ENCODE measurements at regions not wholly inside any gene's neighbourhood (a gene's known extent, or its start where the extent isn't known, plus 50 kb on each side); places are given as distances from the start of the nearest gene placed in this dataset.

- in situ Hi-C loops (cut with HindIII; ENCODE audit: low pct_unique_long_range_greater_than_20kb, low sequenced_read_pairs) = no loop called here
- DNase-seq (ENCODE audit: low read depth, low spot score) = no peak
These were observed 460.8 kb downstream of the TBC1D4 start for GRCh38 chr13:75021151-75021550.

DNA sequence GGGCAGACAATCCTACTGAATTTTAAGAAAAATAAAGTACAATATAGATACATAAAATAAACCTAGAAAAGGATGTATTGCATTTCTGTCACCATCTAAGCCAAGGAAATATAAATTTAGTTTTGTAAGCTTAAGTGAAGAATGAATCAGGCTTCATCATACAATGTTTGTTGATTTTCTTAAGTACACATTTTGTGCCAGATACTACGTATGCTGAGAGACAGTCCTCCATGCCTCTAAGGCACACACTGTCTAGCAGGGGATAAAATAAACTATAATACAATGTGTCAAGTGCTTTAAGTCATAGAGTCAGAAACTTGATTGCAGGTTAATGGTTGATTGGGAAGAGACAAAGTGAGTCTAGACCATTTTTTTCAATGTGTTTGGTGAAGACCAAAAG, 465.7 kb downstream of the TBC1D4 start:
- in situ Hi-C loops (cut with HindIII; ENCODE audit: low pct_unique_long_range_greater_than_20kb, low sequenced_read_pairs) = no loop called here
- no peak for DNase-seq (ENCODE audit: low read depth, low spot score)

GRCh38 chr13:75013818-75014217, 468.2 kb downstream of the TBC1D4 start:
- in situ Hi-C loops (cut with HindIII; ENCODE audit: low pct_unique_long_range_greater_than_20kb, low sequenced_read_pairs) = no loop called here
- DNase-seq (ENCODE audit: low read depth, low spot score) = no peak

DNA sequence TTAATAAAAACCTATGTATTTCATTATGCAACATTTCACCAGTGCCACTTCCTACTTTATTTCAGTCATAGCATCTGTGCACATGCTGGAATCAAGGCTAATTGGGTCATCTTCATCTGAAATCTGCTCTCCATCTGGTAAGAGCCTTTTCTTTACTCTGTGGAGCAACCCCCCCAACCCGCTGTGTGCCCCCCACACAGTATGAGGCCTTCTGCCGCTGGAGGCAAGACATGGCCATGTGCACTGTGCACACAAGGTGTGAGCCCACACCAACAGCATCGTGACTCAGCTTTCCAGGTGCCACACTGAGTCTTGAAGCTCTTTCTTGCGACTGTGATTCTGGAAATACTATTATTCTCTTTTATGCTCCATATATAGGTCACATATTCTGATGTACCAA, 471.0 kb downstream of the TBC1D4 start:
- in situ Hi-C loops (cut with HindIII; ENCODE audit: low pct_unique_long_range_greater_than_20kb, low sequenced_read_pairs) = no loop called here
- no peak for DNase-seq (ENCODE audit: low read depth, low spot score)

GRCh38 chr13:75008926-75009325, 473.0 kb downstream of the TBC1D4 start:
- in situ Hi-C loops (cut with HindIII; ENCODE audit: low pct_unique_long_range_greater_than_20kb, low sequenced_read_pairs) = no loop called here
- no peak for DNase-seq (ENCODE audit: low read depth, low spot score)

- DNase-seq (ENCODE audit: low read depth, low spot score) = no peak
- in situ Hi-C loops (cut with HindIII; ENCODE audit: low pct_unique_long_range_greater_than_20kb, low sequenced_read_pairs) = no loop called here
These were observed 491.0 kb downstream of the TBC1D4 start for GRCh38 chr13:74990992-74991391.

GRCh38 chr13:74987124-74987690, 494.8 kb downstream of the TBC1D4 start:
- in situ Hi-C loops (cut with HindIII; ENCODE audit: low pct_unique_long_range_greater_than_20kb, low sequenced_read_pairs) = no loop called here
- DNase-seq (ENCODE audit: low read depth, low spot score) = no peak

- DNase-seq (ENCODE audit: low read depth, low spot score) = peak; percentile 68
- in situ Hi-C loops (cut with HindIII; ENCODE audit: low pct_unique_long_range_greater_than_20kb, low sequenced_read_pairs) = no loop called here
These were observed 495.4 kb downstream of the TBC1D4 start for GRCh38 chr13:74986609-74987008.

- DNase-seq (ENCODE audit: low read depth, low spot score) = no peak
- in situ Hi-C loops (cut with HindIII; ENCODE audit: low pct_unique_long_range_greater_than_20kb, low sequenced_read_pairs) = no loop called here
These were observed 502.3 kb downstream of the TBC1D4 start for GRCh38 chr13:74979703-74980102.

- in situ Hi-C loops (cut with HindIII; ENCODE audit: low pct_unique_long_range_greater_than_20kb, low sequenced_read_pairs) = no loop called here
- no peak for DNase-seq (ENCODE audit: low read depth, low spot score)
These were observed 503.4 kb downstream of the TBC1D4 start for GRCh38 chr13:74978591-74978990.

DNA sequence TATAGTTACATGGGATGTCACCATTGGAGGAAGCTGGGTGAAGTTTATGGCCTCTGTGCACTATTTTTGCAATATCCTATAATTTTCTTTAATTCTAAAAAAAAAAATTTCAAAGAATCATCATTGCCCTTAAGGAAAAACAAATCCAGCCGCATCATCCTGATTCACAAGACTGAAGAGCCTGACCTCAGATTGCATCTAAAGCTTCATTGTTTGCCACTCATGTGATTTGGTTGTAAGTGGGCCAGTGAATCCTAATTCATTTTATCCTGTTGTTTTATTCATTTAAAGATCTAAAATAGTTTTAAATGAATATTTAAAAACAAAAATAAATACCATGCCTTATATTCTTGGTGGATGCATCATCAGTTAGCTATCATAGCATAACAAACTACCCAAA, 504.5 kb downstream of the TBC1D4 start:
- in situ Hi-C loops (cut with HindIII; ENCODE audit: low pct_unique_long_range_greater_than_20kb, low sequenced_read_pairs) = no loop called here
- DNase-seq (ENCODE audit: low read depth, low spot score) = peak; percentile 74

- no peak for DNase-seq (ENCODE audit: low read depth, low spot score)
- in situ Hi-C loops (cut with HindIII; ENCODE audit: low pct_unique_long_range_greater_than_20kb, low sequenced_read_pairs) = no loop called here
These were observed 506.9 kb downstream of the TBC1D4 start for GRCh38 chr13:74975111-74975510.

DNA sequence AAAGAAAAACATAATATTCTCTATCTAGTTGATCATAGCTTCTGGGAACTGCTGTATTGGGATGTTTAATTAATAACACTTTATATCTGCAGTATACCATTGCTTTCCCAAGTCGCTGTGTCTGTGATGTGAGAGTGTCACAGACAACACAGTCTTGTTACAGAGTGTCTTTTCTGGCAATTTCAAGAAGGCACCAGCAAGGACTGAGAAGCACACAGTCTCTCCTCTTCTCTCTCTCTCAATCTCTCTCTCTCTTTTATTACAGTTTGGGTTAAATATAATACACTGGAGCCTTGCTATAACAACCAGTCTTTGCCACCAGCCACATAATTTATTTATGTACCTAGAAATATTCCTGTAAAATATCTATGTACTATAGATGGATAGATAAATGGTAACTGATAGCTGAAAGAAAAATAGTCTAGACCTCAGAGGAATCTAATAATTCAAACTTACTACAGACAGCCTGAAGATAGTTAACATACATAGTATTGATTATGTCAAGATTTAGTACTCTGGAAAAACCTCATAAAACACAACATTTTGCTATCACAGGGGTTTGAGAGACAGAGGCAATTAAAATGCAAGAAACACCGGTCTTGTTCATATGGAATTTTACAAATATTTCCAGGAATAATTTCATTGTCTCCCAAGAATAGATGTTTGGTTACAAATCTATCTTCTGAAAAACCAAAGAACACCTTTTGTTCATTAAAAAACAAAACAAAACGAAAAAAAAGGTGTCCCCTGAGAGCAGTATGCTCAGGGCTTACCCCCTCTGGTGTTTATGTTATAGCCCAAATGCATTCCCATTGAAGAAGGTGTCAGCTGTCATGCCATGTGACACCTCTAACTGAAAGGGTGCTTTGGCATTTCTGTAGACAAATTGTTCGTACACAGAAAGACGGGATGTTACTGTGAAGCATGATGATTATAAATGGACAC, 507.8 kb downstream of the TBC1D4 start:
- in situ Hi-C loops (cut with HindIII; ENCODE audit: low pct_unique_long_range_greater_than_20kb, low sequenced_read_pairs) = no loop called here
- DNase-seq (ENCODE audit: low read depth, low spot score) = peak; percentile 68

DNA sequence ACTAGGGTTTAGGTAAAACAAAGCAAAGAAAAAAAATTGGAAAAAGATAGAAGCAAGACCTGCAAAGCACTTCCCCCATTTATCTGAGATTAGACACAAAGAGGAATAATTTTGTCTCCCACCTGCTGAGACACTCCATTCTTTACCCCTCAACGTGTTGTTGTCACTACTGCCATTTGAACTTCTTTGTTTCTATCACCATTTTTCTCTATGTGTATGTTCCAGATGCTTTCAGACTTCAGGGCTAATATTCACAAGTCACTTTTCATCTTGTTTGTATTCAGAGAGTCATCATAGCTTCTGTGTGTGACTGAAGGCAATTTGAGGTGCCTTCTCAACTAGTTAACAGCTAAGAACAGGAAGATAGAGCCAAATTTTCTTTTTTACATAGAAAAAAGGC, 512.5 kb downstream of the TBC1D4 start:
- in situ Hi-C loops (cut with HindIII; ENCODE audit: low pct_unique_long_range_greater_than_20kb, low sequenced_read_pairs) = no loop called here
- DNase-seq (ENCODE audit: low read depth, low spot score) = no peak

GRCh38 chr13:74966814-74967424, 515.0 kb downstream of the TBC1D4 start:
- peak; percentile 40 for DNase-seq (ENCODE audit: low read depth, low spot score)
- in situ Hi-C loops (cut with HindIII; ENCODE audit: low pct_unique_long_range_greater_than_20kb, low sequenced_read_pairs) = no loop called here

DNA sequence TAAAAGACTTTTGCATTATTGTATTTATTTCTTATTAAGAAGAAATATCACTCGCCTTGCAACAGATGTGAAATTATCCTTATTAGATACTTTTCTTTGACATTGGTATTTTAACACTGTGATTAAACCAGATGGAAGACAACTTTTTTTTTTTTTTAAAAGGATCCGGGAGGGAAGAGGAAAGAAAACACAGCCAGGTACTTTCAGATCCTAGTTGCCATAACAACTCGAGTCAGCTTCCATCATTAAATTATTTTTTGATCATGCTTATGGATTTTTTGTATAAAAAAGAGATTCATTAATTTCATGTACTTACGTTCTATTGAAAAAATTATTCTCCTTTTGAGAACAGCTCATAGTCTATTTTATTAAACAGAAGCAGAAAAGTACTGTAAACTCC, 515.7 kb downstream of the TBC1D4 start:
- in situ Hi-C loops (cut with HindIII; ENCODE audit: low pct_unique_long_range_greater_than_20kb, low sequenced_read_pairs) = no loop called here
- no peak for DNase-seq (ENCODE audit: low read depth, low spot score)

DNA sequence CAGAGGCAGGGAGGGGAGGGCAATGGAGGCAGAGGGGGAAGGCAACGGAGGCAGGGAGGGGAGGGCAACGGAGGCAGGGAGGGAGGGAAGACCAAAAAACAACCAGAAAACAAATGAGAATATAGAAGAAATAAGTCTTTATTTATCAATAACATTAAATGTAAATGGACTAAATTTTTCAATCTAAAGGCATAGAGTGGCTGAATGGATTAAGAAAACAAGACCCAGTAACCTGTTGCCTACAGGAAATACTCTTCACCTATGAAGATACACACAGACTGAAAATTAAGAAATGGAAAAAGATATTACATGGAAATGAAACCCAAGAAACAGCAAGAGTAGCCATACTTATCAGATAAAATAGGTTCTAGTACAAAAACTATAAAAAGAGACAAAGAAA, 536.3 kb downstream of the TBC1D4 start:
- no peak for DNase-seq (ENCODE audit: low read depth, low spot score)
- in situ Hi-C loops (cut with HindIII; ENCODE audit: low pct_unique_long_range_greater_than_20kb, low sequenced_read_pairs) = no loop called here

DNA sequence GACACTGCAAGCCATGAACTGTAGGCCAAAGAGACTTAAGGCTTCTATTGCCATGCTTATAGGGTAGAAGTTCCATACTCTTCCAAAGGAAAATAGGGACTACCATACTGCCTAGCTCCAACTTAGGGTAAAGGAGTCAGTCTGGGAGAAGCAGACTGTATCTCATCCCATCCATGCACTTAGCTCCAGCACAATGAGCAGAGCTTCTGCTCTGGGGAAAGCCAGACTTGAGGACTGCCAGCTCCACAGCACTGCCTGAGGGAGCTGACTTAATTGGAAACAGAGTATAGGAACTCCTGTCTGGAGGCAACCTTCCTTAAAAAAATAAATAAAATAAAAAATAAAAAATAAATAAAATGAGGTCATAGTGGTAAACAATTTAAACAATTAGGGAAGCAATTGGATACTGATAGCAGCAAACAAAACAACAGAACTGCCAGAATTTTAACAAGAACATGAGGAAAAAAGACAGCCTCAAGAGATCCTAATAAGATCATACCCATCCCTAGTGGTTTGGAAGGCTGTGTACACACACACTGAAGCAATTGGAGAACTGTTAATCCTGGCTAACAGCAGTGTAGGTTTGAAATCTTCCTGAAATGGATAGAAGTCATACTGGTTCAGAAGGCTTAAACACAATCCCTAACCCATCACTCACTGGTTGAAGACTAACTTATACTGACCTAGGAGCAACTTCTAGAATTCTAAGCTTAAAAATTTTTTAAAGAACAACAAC, 550.1 kb downstream of the TBC1D4 start:
- DNase-seq (ENCODE audit: low read depth, low spot score) = no peak
- in situ Hi-C loops (cut with HindIII; ENCODE audit: low pct_unique_long_range_greater_than_20kb, low sequenced_read_pairs) = no loop called here

Measured in SK-MEL-5 (cell line).